HepG2 (cell line): ENCODE measurements at regions not wholly inside any gene's neighbourhood (a gene's known extent, or its start where the extent isn't known, plus 50 kb on each side); places are given as distances from the start of the nearest gene placed in this dataset.

Source experiments
- ATAC-seq: fragments of 200-7000 bp; cut with Tn5 transposase; 3 replicates; pipeline ENCODE4 v1.9.1; 2020; ENCODE audit warnings: mild to moderate bottlenecking, moderate library complexity
- BruUV-seq: library from RNA; stranded (reverse); fragments of 400-500 nt; replicated peaks from 2 replicates; lab custom pipeline; 2021; lab: Mats Ljungman, UMichigan
- CTCF ChIA-PET: fragments of 300-600 bp; formaldehyde crosslinking; extraction: SDS; loops from one replicate; lab custom pipeline; 2021; ENCODE audit warnings: low total read pairs, inconsistent platforms, low intra/inter-chr PET ratio; lab: Yijun Ruan, JAX
- POLR2A ChIA-PET: fragments of 350-600 bp; sonication (Branson Sonifier 250); formaldehyde crosslinking; loops from one replicate; lab custom pipeline; 2020; ENCODE audit warnings: antibody characterized with exemption, inconsistent platforms; lab: Yijun Ruan, JAX
- DNase-seq: peaks from one replicate; pipeline ENCODE4 v3.0.0-alpha.2; 2015; ENCODE audit warnings: low spot score
- FAIRE-seq: peaks from 3 replicates; lab custom pipeline; 2011; peaks lifted over from hg19 to GRCh38; lab: Jason Lieb, UNC
- H2AFZ ChIP-seq: one replicate; pipeline ENCODE4 v1.6.1; 2011; ENCODE audit warnings: low read length, inconsistent platforms
- H3K27ac ChIP-seq: fragments of 300-600 bp; 3 replicates; pipeline ENCODE4 v1.8.0; 2011; ENCODE audit warnings: mixed run types, mild to moderate bottlenecking, mixed read lengths, low read length, inconsistent platforms; ENCODE audit not compliant: insufficient read depth; ENCODE audit errors: extremely low read length
- H3K27me3 ChIP-seq, 2 experiments: fragments of 200-600 bp in 1 of 2; 2 replicates in 1 of 2; 3 replicates in 1 of 2; pipeline versions ENCODE4 v1.6.0 to v1.8.0; 2011; ENCODE audit warnings: low read length in 2 of 2, mild to moderate bottlenecking in 2 of 2, moderate library complexity in 2 of 2, inconsistent platforms in 1 of 2; ENCODE audit not compliant: insufficient read depth in 2 of 2, control insufficient read depth in 1 of 2
- H3K36me3 ChIP-seq, 2 experiments: fragments of 200-600 bp in 1 of 2; replicated peaks in 1 of 2; 2 replicates in 1 of 2; 3 replicates in 1 of 2; pipeline versions ENCODE4 v1.5.1 to v1.8.0; 2011; ENCODE audit warnings: low read length in 2 of 2, inconsistent platforms in 1 of 2; ENCODE audit not compliant: insufficient read depth in 2 of 2, control insufficient read depth in 1 of 2
- H3K4me1 ChIP-seq: 2 replicates; pipeline ENCODE4 v1.5.1; 2012; ENCODE audit warnings: low read length, inconsistent platforms; ENCODE audit not compliant: insufficient read depth
- H3K4me2 ChIP-seq: 2 replicates; pipeline ENCODE4 v1.6.0; 2011; ENCODE audit warnings: low read depth, low read length, inconsistent platforms
- H3K4me3 ChIP-seq, 3 experiments: fragments of 200-600 bp in 1 of 3; sonication (generic), shearing (Covaris generic) in 1 of 3; replicated peaks in 1 of 3; 2 replicates each; pipeline ENCODE4 v1.5.1; 2011 to 2016; ENCODE audit warnings: low read length in 3 of 3, inconsistent platforms in 2 of 3, low read depth in 2 of 3, mild to moderate bottlenecking in 2 of 3, control low read depth in 1 of 3, mixed read lengths in 1 of 3; ENCODE audit not compliant: insufficient read depth in 1 of 3
- H3K79me2 ChIP-seq: one replicate; pipeline ENCODE4 v1.6.1; 2011; ENCODE audit warnings: low read length, inconsistent platforms; ENCODE audit not compliant: insufficient read depth
- H3K9ac ChIP-seq: 2 replicates; pipeline ENCODE4 v1.6.0; 2011; ENCODE audit warnings: mild to moderate bottlenecking, low read depth, low read length, inconsistent platforms; ENCODE audit not compliant: insufficient read depth
- H3K9me3 ChIP-seq: 2 replicates; pipeline ENCODE4 v1.5.1; 2012; ENCODE audit warnings: mild to moderate bottlenecking, low read length
- H4K20me1 ChIP-seq: 2 replicates; pipeline ENCODE4 v1.6.0; 2011; ENCODE audit warnings: inconsistent platforms, mild to moderate bottlenecking, low read length, moderate library complexity; ENCODE audit not compliant: insufficient read depth
- CENPT ChIP-seq: sonication (generic); formaldehyde crosslinking; IDR thresholded peaks from 2 replicates; pipeline ENCODE4 v1.8.0; 2022; ENCODE audit warnings: low read depth, mild to moderate bottlenecking, moderate library complexity, missing genetic modification reagents
- FOSL2 ChIP-seq: sonication (generic); formaldehyde crosslinking; IDR thresholded peaks from 2 replicates; pipeline ENCODE4 v1.4.0; 2020; ENCODE audit warnings: missing genetic modification reagents
- PHF20 ChIP-seq: sonication (generic); formaldehyde crosslinking; IDR thresholded peaks from 2 replicates; pipeline ENCODE4 v1.5.0; 2020; ENCODE audit warnings: mild to moderate bottlenecking, missing genetic modification reagents
- SOX13 ChIP-seq, 3 experiments: fragments of 450-650 bp in 1 of 3; sonication (generic) in 1 of 3; formaldehyde crosslinking in 1 of 3; IDR thresholded peaks in 2 of 3; conservative IDR thresholded peaks in 1 of 3; 2 replicates each; pipeline versions ENCODE4 v1.5.0 to v1.6.1; 2016 to 2020; ENCODE audit warnings: antibody characterized with exemption in 1 of 3, mild to moderate bottlenecking in 1 of 3, missing compliant biosample characterization in 1 of 3, missing genetic modification reagents in 1 of 3, moderate library complexity in 1 of 3
- SRF ChIP-seq: IDR thresholded peaks from 2 replicates; pipeline ENCODE4 v1.6.1; 2011; ENCODE audit warnings: mild to moderate bottlenecking, low read depth, low read length, moderate library complexity
- ZMAT3 ChIP-seq: sonication (generic); formaldehyde crosslinking; conservative IDR thresholded peaks from 2 replicates; pipeline ENCODE4 v1.7.0; 2021; ENCODE audit warnings: missing genetic modification reagents
- ZNF329 ChIP-seq: sonication (generic); formaldehyde crosslinking; IDR thresholded peaks from 2 replicates; pipeline ENCODE4 v1.9.0; 2021; ENCODE audit warnings: low read depth, mild to moderate bottlenecking, missing genetic modification reagents
- ZNF652 ChIP-seq: IDR thresholded peaks from 2 replicates; pipeline ENCODE4 v1.6.1; 2016; ENCODE audit warnings: low read depth, borderline replicate concordance
- ZNF883 ChIP-seq: sonication (generic); formaldehyde crosslinking; IDR thresholded peaks from 2 replicates; pipeline ENCODE4 v1.5.1; 2020; ENCODE audit warnings: mild to moderate bottlenecking, missing genetic modification reagents; ENCODE audit errors: not compliant biosample characterization
- WGBS: methylation state at CpG from one replicate; pipeline ENCODE4 v1.1.6; 2017; ENCODE audit warnings: low lambda C conversion rate; 5-methylcytosine and 5-hydroxymethylcytosine counted together
- in situ Hi-C: cut with HindIII; loops from 2 replicates; pipeline ENCODE4 v1.10.0; 2017; ENCODE audit warnings: low pct_unique_long_range_greater_than_20kb; ENCODE audit not compliant: extremely low pct_ligation_motif_present
- intact Hi-C: fragments of 100-400 bp; cut with micrococcal nuclease; formaldehyde crosslinking; loops from one replicate; pipeline ENCODE4 v1.10.0; 2022; ENCODE audit not compliant: unreplicated experiment
- TF ChIP-seq, protein P1 (sequence below): IDR thresholded peaks from 2 replicates; pipeline ENCODE4 v1.6.1; 2018; ENCODE audit warnings: missing genetic modification reagents, mild to moderate bottlenecking, missing compliant biosample characterization
- TF ChIP-seq, protein P2 (sequence below): sonication (generic); formaldehyde crosslinking; IDR thresholded peaks from 2 replicates; pipeline ENCODE4 v1.9.0; 2021; ENCODE audit warnings: missing genetic modification reagents, borderline replicate concordance
- TF ChIP-seq, protein P3 (sequence below): sonication (generic); formaldehyde crosslinking; IDR thresholded peaks from 2 replicates; pipeline ENCODE4 v1.4.0; 2020; ENCODE audit warnings: missing genetic modification reagents

DNA sequence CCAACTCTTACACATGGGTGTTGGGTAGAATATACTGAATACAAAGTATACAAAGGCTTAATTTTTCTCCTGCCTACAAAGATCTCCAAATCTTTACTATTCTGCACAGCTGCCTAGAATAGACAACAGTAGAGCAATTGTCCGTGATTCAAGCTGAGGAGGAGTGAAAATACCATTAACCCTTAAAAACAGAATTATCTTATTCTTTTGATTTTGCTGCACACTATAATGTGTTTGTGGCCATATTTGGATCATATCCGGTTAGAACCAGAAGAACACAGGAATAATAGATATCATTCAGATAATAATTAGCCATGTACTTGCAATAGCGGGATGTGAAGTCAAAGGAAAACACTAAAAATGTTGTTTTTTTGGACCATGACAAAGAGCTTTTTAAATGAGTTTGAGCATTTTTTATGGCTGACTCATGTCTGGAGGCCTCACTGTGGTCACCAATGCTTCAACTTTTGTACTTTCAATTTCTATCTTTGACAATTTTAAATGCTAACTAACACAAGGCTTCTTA is 197.6 kb upstream of the FOXD3 start:
- ATAC-seq: no peak
- WGBS: 0% methylated on average over 3 of the region's 3 CpGs
- no peak for FAIRE-seq
- Histone ChIP-seq H3K9ac (no peak overlapping the region), H3K4me2 (peak overlapping the region; percentile 31), H2AFZ (no peak overlapping the region), H3K27me3 (no peaks in the 10 kb centered on the region), H3K36me3 (no peaks in the 10 kb centered on the region), H3K27ac (no peak overlapping the region), H3K4me3 (no peak overlapping the region; a peak in 1 of 6 replicates), H3K4me1 (peaks cover 40% of the 10 kb centered on the region), H3K9me3 (no peaks in the 10 kb centered on the region), H3K79me2 (no peaks in the 10 kb centered on the region), H4K20me1 (no peaks in the 10 kb centered on the region)
- peak; percentile 46 for DNase-seq
- POLR2A ChIA-PET: no interaction called here
- BruUV-seq: no TSS peak
- intact Hi-C loops: no loop called here
- in situ Hi-C loops: loop anchor here (25.0 kb wide), 1 partner anchor 287 kb away; no protein-coding TSS in a partner anchor
- CTCF ChIA-PET: no interaction called here
- TF ChIP-seq, protein P1, sequence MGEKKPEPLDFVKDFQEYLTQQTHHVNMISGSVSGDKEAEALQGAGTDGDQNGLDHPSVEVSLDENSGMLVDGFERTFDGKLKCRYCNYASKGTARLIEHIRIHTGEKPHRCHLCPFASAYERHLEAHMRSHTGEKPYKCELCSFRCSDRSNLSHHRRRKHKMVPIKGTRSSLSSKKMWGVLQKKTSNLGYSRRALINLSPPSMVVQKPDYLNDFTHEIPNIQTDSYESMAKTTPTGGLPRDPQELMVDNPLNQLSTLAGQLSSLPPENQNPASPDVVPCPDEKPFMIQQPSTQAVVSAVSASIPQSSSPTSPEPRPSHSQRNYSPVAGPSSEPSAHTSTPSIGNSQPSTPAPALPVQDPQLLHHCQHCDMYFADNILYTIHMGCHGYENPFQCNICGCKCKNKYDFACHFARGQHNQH (CRISPR knock-in tag): no peak
- TF ChIP-seq SOX13 (IDR thresholded peaks at IDR 0.05): no peak
- TF ChIP-seq SOX13 (CRISPR knock-in tag; conservative IDR thresholded peaks at IDR 0.05 in 1 of 2, IDR thresholded peaks at IDR 0.05 in 1 of 2): peak in 1 of 2 experiments; percentile 23; a peak in 1 of 4 replicates
- TF ChIP-seq, protein P2, sequence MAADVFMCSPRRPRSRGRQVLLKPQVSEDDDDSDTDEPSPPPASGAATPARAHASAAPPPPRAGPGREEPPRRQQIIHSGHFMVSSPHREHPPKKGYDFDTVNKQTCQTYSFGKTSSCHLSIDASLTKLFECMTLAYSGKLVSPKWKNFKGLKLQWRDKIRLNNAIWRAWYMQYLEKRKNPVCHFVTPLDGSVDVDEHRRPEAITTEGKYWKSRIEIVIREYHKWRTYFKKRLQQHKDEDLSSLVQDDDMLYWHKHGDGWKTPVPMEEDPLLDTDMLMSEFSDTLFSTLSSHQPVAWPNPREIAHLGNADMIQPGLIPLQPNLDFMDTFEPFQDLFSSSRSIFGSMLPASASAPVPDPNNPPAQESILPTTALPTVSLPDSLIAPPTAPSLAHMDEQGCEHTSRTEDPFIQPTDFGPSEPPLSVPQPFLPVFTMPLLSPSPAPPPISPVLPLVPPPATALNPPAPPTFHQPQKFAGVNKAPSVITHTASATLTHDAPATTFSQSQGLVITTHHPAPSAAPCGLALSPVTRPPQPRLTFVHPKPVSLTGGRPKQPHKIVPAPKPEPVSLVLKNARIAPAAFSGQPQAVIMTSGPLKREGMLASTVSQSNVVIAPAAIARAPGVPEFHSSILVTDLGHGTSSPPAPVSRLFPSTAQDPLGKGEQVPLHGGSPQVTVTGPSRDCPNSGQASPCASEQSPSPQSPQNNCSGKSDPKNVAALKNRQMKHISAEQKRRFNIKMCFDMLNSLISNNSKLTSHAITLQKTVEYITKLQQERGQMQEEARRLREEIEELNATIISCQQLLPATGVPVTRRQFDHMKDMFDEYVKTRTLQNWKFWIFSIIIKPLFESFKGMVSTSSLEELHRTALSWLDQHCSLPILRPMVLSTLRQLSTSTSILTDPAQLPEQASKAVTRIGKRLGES: no peak
- no peak for TF ChIP-seq ZMAT3
- TF ChIP-seq SRF: 0 out of 2 replicates have a peak, but pooled peaks have one; percentile 35
- TF ChIP-seq, protein P3, sequence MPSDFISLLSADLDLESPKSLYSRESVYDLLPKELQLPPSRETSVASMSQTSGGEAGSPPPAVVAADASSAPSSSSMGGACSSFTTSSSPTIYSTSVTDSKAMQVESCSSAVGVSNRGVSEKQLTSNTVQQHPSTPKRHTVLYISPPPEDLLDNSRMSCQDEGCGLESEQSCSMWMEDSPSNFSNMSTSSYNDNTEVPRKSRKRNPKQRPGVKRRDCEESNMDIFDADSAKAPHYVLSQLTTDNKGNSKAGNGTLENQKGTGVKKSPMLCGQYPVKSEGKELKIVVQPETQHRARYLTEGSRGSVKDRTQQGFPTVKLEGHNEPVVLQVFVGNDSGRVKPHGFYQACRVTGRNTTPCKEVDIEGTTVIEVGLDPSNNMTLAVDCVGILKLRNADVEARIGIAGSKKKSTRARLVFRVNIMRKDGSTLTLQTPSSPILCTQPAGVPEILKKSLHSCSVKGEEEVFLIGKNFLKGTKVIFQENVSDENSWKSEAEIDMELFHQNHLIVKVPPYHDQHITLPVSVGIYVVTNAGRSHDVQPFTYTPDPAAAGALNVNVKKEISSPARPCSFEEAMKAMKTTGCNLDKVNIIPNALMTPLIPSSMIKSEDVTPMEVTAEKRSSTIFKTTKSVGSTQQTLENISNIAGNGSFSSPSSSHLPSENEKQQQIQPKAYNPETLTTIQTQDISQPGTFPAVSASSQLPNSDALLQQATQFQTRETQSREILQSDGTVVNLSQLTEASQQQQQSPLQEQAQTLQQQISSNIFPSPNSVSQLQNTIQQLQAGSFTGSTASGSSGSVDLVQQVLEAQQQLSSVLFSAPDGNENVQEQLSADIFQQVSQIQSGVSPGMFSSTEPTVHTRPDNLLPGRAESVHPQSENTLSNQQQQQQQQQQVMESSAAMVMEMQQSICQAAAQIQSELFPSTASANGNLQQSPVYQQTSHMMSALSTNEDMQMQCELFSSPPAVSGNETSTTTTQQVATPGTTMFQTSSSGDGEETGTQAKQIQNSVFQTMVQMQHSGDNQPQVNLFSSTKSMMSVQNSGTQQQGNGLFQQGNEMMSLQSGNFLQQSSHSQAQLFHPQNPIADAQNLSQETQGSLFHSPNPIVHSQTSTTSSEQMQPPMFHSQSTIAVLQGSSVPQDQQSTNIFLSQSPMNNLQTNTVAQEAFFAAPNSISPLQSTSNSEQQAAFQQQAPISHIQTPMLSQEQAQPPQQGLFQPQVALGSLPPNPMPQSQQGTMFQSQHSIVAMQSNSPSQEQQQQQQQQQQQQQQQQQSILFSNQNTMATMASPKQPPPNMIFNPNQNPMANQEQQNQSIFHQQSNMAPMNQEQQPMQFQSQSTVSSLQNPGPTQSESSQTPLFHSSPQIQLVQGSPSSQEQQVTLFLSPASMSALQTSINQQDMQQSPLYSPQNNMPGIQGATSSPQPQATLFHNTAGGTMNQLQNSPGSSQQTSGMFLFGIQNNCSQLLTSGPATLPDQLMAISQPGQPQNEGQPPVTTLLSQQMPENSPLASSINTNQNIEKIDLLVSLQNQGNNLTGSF (CRISPR knock-in tag): no peak
- TF ChIP-seq ZNF883: no peak
- peak; percentile 25; the same call in 1 of the 2 replicates for TF ChIP-seq ZNF652 (CRISPR knock-in tag)
- no peak for TF ChIP-seq PHF20 (CRISPR knock-in tag)
- peak; percentile 30; the same call in 1 of the 2 replicates for TF ChIP-seq FOSL2 (CRISPR knock-in tag)
- no peak for TF ChIP-seq CENPT (CRISPR knock-in tag)
- no peak for TF ChIP-seq ZNF329 (CRISPR knock-in tag)
